GM10266 (cell line): ENCODE measurements at regions not wholly inside any gene's neighbourhood (a gene's known extent, or its start where the extent isn't known, plus 50 kb on each side); places are given as distances from the start of the nearest gene placed in this dataset.

Source experiments
- DNase-seq: peaks from one replicate; pipeline ENCODE4 v3.0.0; 2012; ENCODE audit errors: extremely low spot score
- CTCF ChIP-seq: IDR thresholded peaks from 2 replicates; pipeline ENCODE4 v1.5.1; 2012; ENCODE audit warnings: mild to moderate bottlenecking, low read depth; ENCODE audit not compliant: control insufficient read depth, insufficient read depth; ENCODE audit errors: missing control alignments

DNA sequence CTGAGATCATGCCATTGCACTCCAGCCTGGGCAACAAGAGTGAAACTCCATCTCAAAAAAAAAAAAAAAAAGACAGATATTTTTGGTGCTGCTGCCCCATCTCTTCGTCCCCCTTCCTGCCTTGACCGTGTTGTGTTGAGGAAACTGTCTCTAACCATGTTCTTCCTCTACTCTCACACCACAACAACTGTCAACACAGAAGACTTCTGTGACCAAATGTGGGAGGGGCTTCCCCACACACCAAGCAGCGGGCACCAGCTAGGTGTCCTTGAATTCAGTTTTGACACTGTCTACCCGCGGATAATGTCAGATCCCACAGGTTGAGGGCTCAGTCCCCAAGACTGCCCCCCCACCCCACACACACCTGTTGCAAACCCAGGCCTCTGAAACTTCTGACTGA lies 104.7 kb upstream of the BCOR start:
- DNase-seq: no peak
- no peak for TF ChIP-seq CTCF

DNA sequence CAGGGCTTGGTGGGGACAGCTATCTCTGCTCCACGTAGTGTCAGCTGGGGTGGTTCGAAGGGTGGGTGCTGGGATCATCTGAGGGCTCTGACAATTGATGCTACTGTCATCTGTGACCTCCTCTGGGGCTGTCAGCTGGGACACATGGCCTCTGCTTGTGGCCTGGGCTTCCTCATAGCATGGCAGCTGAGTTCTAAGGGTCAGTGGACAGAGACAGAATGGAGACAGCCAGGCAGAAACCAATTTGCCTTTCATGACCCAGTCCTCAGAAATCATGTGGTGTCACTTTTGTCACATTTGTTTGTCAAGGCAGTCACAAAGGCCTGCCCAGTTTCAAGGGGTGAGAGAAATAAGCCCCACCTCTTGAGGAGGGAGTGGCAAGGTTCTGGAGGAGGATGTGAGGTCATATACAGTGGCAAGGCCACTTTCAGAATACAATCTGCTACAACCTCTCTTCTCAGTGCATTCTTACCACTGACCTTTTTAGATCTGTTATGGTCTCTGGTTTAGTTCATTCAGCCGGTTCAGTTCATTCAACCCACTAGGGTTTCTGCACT lies 103.6 kb upstream of the BCOR start:
- TF ChIP-seq CTCF: no peak

DNA sequence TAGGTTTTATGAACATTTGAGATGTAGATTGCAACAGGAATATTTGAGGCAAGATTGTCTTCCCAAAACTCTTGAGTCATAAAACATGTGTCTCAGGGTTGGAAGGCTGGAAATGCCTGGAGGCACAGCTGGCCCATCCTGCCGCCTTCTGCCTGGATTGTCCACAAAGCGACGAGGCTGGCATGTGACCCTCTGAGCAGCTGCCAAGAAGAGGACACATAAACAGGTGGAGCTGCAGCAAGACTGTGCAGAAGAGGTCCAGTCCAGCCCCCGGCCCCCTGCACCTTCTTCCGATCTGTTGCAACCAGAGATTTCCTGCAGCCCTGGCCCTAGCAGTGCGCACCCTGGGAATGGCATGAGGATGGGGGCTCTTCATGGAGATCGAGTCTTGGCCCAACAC lies 101.9 kb upstream of the BCOR start:
- no peak for DNase-seq
- no peak for TF ChIP-seq CTCF

More for the DNA sequence above, 103.6 kb upstream of the BCOR start:
- peak; percentile 66 for DNase-seq

DNA sequence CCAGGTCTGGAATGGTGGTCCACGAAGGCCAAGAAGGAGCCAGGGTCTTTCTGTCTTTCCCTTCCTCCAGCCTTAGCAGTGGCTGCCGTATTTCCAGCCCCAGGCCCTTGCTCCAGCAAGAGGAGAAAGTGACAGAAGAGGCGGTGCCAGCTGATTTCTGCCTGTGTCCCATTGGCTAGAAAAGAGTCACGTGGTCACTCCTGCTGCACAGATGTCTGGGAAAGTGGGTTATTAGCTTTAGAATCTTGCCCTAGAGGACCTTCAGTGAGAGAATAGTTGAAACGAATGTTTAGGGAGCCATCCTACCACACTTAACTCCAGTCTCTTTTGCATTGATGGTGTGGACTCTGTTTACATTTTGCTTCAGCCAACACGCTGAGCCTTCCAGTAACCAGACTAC lies 99.3 kb upstream of the BCOR start:
- no peak for TF ChIP-seq CTCF
- DNase-seq: no peak

- TF ChIP-seq CTCF: no peak
- DNase-seq: no peak
Observed at GRCh38 chrX:40195368-40195767, 97.6 kb upstream of the BCOR start.

DNA sequence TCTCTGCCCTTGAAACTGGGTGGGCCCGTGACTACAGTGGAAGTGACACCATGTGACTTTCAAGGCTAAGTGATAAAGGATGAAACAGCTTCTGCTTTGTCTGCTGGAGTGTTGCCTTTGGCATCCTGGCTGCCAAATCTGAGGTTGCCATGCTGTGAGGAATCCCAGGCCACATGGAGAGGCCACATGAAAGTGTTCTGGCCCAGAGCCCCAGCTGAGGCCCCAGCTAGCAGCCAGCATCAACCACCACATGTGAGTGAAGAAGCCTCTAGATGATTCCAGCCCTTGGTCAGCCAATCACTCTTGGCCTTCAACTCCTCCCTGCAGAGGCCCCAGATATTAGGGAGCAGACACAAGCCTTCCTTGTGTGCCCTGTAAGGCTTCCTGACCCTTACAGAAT lies 94.4 kb upstream of the BCOR start:
- TF ChIP-seq CTCF: no peak
- no peak for DNase-seq

DNA sequence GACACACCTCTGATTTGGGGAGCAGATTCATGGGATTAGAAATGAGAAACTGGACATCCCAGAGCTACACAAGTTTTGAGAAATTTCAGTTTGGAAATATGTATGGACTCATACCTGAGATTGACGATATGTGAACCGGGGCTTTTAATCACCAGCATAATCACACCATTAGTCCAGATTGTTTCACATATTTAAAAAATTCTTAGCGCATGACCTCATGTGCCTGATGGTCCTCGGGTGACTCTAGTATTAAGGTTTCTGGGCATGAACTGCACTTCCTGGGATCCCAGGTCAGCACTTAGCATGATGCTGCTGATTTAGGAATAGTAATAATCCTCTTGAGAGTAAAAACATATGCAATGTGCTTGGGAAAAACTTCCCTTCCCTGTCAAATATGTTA lies 91.9 kb upstream of the BCOR start:
- TF ChIP-seq CTCF: no peak
- DNase-seq: no peak
